ENCODE measurements at regions not wholly inside any gene's neighbourhood (a gene's known extent, or its start where the extent isn't known, plus 50 kb on each side); places are given as distances from the start of the nearest gene placed in this dataset.
"Not testable (repeated sequence)": the region's sequence is repeated elsewhere in the genome, so short reads cannot be mapped to it uniquely, and the experiment has no call there.

GRCh38 chr11:81960443-81960842 lies 773.2 kb downstream of the FAM181B start:
- peaks cover 13% of the 10 kb centered on the region for H3K4me1 Mint-ChIP-seq (ENCODE audit: low read depth)
- H3K36me3 Mint-ChIP-seq (ENCODE audit: insufficient read depth): no peaks in the 10 kb centered on the region
- no peak for DNase-seq
- no peak for ATAC-seq
- H3K4me3 Mint-ChIP-seq: no peak overlapping the region
- H3K27me3 Mint-ChIP-seq (ENCODE audit: low read depth): no peaks in the 10 kb centered on the region
- peaks cover 6% of the 10 kb centered on the region for H3K9me3 Mint-ChIP-seq

GRCh38 chr11:81959341-81959740 lies 774.3 kb downstream of the FAM181B start:
- DNase-seq (no peak), ATAC-seq (no peak)
- no peaks in the 10 kb centered on the region for H3K36me3 Mint-ChIP-seq (ENCODE audit: insufficient read depth)
- H3K4me3 Mint-ChIP-seq: no peak overlapping the region
- H3K9me3 Mint-ChIP-seq: peaks cover 6% of the 10 kb centered on the region
- H3K4me1 Mint-ChIP-seq (ENCODE audit: low read depth): peaks cover 13% of the 10 kb centered on the region
- no peaks in the 10 kb centered on the region for H3K27me3 Mint-ChIP-seq (ENCODE audit: low read depth)

- not testable (repeated sequence) for H3K9me3 Mint-ChIP-seq; H3K36me3 Mint-ChIP-seq (ENCODE audit: insufficient read depth); H3K27me3 Mint-ChIP-seq (ENCODE audit: low read depth); H3K4me1 Mint-ChIP-seq (ENCODE audit: low read depth); ATAC-seq; H3K4me3 Mint-ChIP-seq; DNase-seq
Observed at GRCh38 chr11:81954301-81954700, 779.4 kb downstream of the FAM181B start.

- Mint-ChIP-seq H3K9me3 (no peaks in the 10 kb centered on the region), H3K4me3 (no peak overlapping the region), H3K36me3 (ENCODE audit: insufficient read depth) (no peaks in the 10 kb centered on the region), H3K4me1 (ENCODE audit: low read depth) (no peaks in the 10 kb centered on the region), H3K27me3 (ENCODE audit: low read depth) (no peaks in the 10 kb centered on the region)
- ATAC-seq (no peak), DNase-seq (no peak)
Observed at GRCh38 chr11:81946831-81947230, 786.8 kb downstream of the FAM181B start.

GRCh38 chr11:81942646-81943045 lies 791.0 kb downstream of the FAM181B start:
- Mint-ChIP-seq H3K27me3 (ENCODE audit: low read depth) (no peaks in the 10 kb centered on the region), H3K9me3 (peaks cover 4% of the 10 kb centered on the region), H3K4me3 (no peak overlapping the region), H3K36me3 (ENCODE audit: insufficient read depth) (no peaks in the 10 kb centered on the region), H3K4me1 (ENCODE audit: low read depth) (no peaks in the 10 kb centered on the region)
- ATAC-seq (no peak), DNase-seq (no peak)

- H3K36me3 Mint-ChIP-seq (ENCODE audit: insufficient read depth): no peaks in the 10 kb centered on the region
- no peak overlapping the region for H3K4me3 Mint-ChIP-seq
- peaks cover 4% of the 10 kb centered on the region for H3K9me3 Mint-ChIP-seq
- H3K27me3 Mint-ChIP-seq (ENCODE audit: low read depth): no peaks in the 10 kb centered on the region
- H3K4me1 Mint-ChIP-seq (ENCODE audit: low read depth): no peaks in the 10 kb centered on the region
- ATAC-seq: no peak
- DNase-seq: no peak
Observed at GRCh38 chr11:81941998-81942397, 791.7 kb downstream of the FAM181B start.

GRCh38 chr11:81932303-81932702 lies 801.4 kb downstream of the FAM181B start:
- DNase-seq (no peak), ATAC-seq (no peak)
- H3K4me3 Mint-ChIP-seq: no peak overlapping the region

GRCh38 chr11:81920205-81920604 lies 813.5 kb downstream of the FAM181B start:
- Mint-ChIP-seq H3K27me3 (ENCODE audit: low read depth) (no peaks in the 10 kb centered on the region), H3K9me3 (peaks cover 3% of the 10 kb centered on the region), H3K4me3 (no peak overlapping the region), H3K4me1 (ENCODE audit: low read depth) (no peaks in the 10 kb centered on the region), H3K36me3 (ENCODE audit: insufficient read depth) (no peaks in the 10 kb centered on the region)
- no peak for DNase-seq
- ATAC-seq: no peak

More at GRCh38 chr11:81932303-81932702, 801.4 kb downstream of the FAM181B start:
- H3K36me3 Mint-ChIP-seq (ENCODE audit: insufficient read depth): no peaks in the 10 kb centered on the region
- H3K4me1 Mint-ChIP-seq (ENCODE audit: low read depth): no peaks in the 10 kb centered on the region
- H3K9me3 Mint-ChIP-seq: no peaks in the 10 kb centered on the region
- no peaks in the 10 kb centered on the region for H3K27me3 Mint-ChIP-seq (ENCODE audit: low read depth)

- Mint-ChIP-seq H3K9me3 (peaks cover 3% of the 10 kb centered on the region), H3K4me1 (ENCODE audit: low read depth) (peaks cover 3% of the 10 kb centered on the region), H3K27me3 (ENCODE audit: low read depth) (no peaks in the 10 kb centered on the region), H3K36me3 (ENCODE audit: insufficient read depth) (no peaks in the 10 kb centered on the region), H3K4me3 (no peak overlapping the region)
- no peak for DNase-seq
- ATAC-seq: no peak
Observed at GRCh38 chr11:81916451-81916850, 817.2 kb downstream of the FAM181B start.

- Mint-ChIP-seq H3K27me3 (ENCODE audit: low read depth) (no peaks in the 10 kb centered on the region), H3K4me3 (no peak overlapping the region), H3K4me1 (ENCODE audit: low read depth) (peaks cover 3% of the 10 kb centered on the region), H3K36me3 (ENCODE audit: insufficient read depth) (no peaks in the 10 kb centered on the region), H3K9me3 (peaks cover 3% of the 10 kb centered on the region)
- ATAC-seq (no peak), DNase-seq (no peak)
Observed at GRCh38 chr11:81915045-81915444, 818.6 kb downstream of the FAM181B start.

GRCh38 chr11:81913793-81914192 lies 819.9 kb downstream of the FAM181B start:
- H3K36me3 Mint-ChIP-seq (ENCODE audit: insufficient read depth): no peaks in the 10 kb centered on the region
- no peak for DNase-seq
- no peak for ATAC-seq
- no peaks in the 10 kb centered on the region for H3K27me3 Mint-ChIP-seq (ENCODE audit: low read depth)
- H3K4me3 Mint-ChIP-seq: no peak overlapping the region
- peaks cover 3% of the 10 kb centered on the region for H3K9me3 Mint-ChIP-seq
- H3K4me1 Mint-ChIP-seq (ENCODE audit: low read depth): peaks cover 3% of the 10 kb centered on the region

- no peak overlapping the region for H3K4me3 Mint-ChIP-seq
- DNase-seq (no peak), ATAC-seq (no peak)
- H3K27me3 Mint-ChIP-seq (ENCODE audit: low read depth): no peaks in the 10 kb centered on the region
- no peaks in the 10 kb centered on the region for H3K36me3 Mint-ChIP-seq (ENCODE audit: insufficient read depth)
- H3K4me1 Mint-ChIP-seq (ENCODE audit: low read depth): peaks cover 3% of the 10 kb centered on the region
- no peaks in the 10 kb centered on the region for H3K9me3 Mint-ChIP-seq
Observed at GRCh38 chr11:81907996-81908395, 825.7 kb downstream of the FAM181B start.

- Mint-ChIP-seq H3K4me3 (no peak overlapping the region), H3K36me3 (ENCODE audit: insufficient read depth) (no peaks in the 10 kb centered on the region), H3K27me3 (ENCODE audit: low read depth) (peaks cover 2% of the 10 kb centered on the region), H3K9me3 (no peaks in the 10 kb centered on the region), H3K4me1 (ENCODE audit: low read depth) (no peaks in the 10 kb centered on the region)
- ATAC-seq (no peak), DNase-seq (no peak)
Observed at GRCh38 chr11:81899156-81899555, 834.5 kb downstream of the FAM181B start.

- H3K4me1 Mint-ChIP-seq (ENCODE audit: low read depth): no peaks in the 10 kb centered on the region
- no peaks in the 10 kb centered on the region for H3K9me3 Mint-ChIP-seq
- no peak overlapping the region for H3K4me3 Mint-ChIP-seq
- no peak for ATAC-seq
- peaks cover 2% of the 10 kb centered on the region for H3K27me3 Mint-ChIP-seq (ENCODE audit: low read depth)
- H3K36me3 Mint-ChIP-seq (ENCODE audit: insufficient read depth): no peaks in the 10 kb centered on the region
- no peak for DNase-seq
Observed at GRCh38 chr11:81897639-81898038, 836.0 kb downstream of the FAM181B start.

GRCh38 chr11:81895258-81895657 lies 838.4 kb downstream of the FAM181B start:
- no peak overlapping the region for H3K4me3 Mint-ChIP-seq
- no peak for ATAC-seq
- no peaks in the 10 kb centered on the region for H3K4me1 Mint-ChIP-seq (ENCODE audit: low read depth)
- no peaks in the 10 kb centered on the region for H3K27me3 Mint-ChIP-seq (ENCODE audit: low read depth)
- peaks cover 3% of the 10 kb centered on the region for H3K9me3 Mint-ChIP-seq
- no peak for DNase-seq
- H3K36me3 Mint-ChIP-seq (ENCODE audit: insufficient read depth): no peaks in the 10 kb centered on the region

Data from activated T-cell treated with anti-CD3 and anti-CD28 coated beads, Interleukin-2, amount 50 U/mL, for 4 hours (primary cell).